ENCODE measurements at regions not wholly inside any gene's neighbourhood (a gene's known extent, or its start where the extent isn't known, plus 50 kb on each side); places are given as distances from the start of the nearest gene placed in this dataset.

DNA sequence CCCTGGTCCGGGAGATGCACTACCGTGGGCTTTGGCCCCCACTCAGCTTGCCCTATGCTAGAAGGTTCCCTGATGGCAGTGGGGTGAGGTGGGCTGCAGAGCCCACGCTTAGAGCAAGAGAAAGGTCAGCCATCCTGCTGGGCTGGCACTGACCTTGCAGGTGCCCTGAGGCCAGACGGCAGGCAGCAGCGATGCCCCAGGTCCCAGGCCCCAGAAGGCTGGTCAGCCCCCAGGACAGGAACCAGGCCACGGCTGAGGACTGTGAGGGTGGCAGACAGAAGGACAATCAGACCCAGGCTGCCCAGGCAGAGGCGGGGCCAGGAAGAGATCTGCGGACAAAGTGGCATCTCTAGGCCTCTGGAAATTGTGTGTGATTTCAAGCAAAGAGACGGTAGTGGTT lies 231.7 kb downstream of the CTTN start:
- Histone ChIP-seq H3K27ac (ENCODE audit: low read depth, low read length) (no peak overlapping the region), H3K4me2 (ENCODE audit: low read length) (no peak overlapping the region), H4K20me1 (ENCODE audit: insufficient read depth, low read length) (no peaks in the 10 kb centered on the region), H3K9ac (ENCODE audit: low read length) (no peak overlapping the region), H3K27me3 (ENCODE audit: insufficient read depth, low read length) (peaks cover 4% of the 10 kb centered on the region), H3K36me3 (ENCODE audit: insufficient read depth, low read length) (no peaks in the 10 kb centered on the region), H3K9me3 (ENCODE audit: insufficient read depth, low read depth, low read length) (no peaks in the 10 kb centered on the region), H2AFZ (ENCODE audit: low read depth, low read length) (no peak overlapping the region), H3K4me3 (ENCODE audit: insufficient read depth, low read depth, low read length) (no peak overlapping the region), H3K4me1 (ENCODE audit: insufficient read depth, low read length) (no peaks in the 10 kb centered on the region), H3K79me2 (ENCODE audit: insufficient read depth, low read length) (no peaks in the 10 kb centered on the region)
- no peak overlapping the region for H3K27ac Mint-ChIP-seq (ENCODE audit: unreplicated experiment)
- TF ChIP-seq, protein P1, sequence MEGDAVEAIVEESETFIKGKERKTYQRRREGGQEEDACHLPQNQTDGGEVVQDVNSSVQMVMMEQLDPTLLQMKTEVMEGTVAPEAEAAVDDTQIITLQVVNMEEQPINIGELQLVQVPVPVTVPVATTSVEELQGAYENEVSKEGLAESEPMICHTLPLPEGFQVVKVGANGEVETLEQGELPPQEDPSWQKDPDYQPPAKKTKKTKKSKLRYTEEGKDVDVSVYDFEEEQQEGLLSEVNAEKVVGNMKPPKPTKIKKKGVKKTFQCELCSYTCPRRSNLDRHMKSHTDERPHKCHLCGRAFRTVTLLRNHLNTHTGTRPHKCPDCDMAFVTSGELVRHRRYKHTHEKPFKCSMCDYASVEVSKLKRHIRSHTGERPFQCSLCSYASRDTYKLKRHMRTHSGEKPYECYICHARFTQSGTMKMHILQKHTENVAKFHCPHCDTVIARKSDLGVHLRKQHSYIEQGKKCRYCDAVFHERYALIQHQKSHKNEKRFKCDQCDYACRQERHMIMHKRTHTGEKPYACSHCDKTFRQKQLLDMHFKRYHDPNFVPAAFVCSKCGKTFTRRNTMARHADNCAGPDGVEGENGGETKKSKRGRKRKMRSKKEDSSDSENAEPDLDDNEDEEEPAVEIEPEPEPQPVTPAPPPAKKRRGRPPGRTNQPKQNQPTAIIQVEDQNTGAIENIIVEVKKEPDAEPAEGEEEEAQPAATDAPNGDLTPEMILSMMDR (IDR thresholded peaks at IDR 0.05; ENCODE audit: insufficient read depth, low read depth, low read length) = no peak
- no peak for TF ChIP-seq EZH2 (IDR thresholded peaks at IDR 0.05; ENCODE audit: insufficient read depth, low read length)
- no peak overlapping the region for H3K4me3 Mint-ChIP-seq (ENCODE audit: unreplicated experiment)
- no peaks in the 10 kb centered on the region for H3K4me1 Mint-ChIP-seq (ENCODE audit: low read depth, unreplicated experiment)
- no peaks in the 10 kb centered on the region for H3K36me3 Mint-ChIP-seq (ENCODE audit: low read depth, unreplicated experiment)
- no peaks in the 10 kb centered on the region for H3K9me3 Mint-ChIP-seq (ENCODE audit: unreplicated experiment)
- no peak for DNase-seq (ENCODE audit: low read depth)
- H3K27me3 Mint-ChIP-seq (ENCODE audit: low read depth, unreplicated experiment) = peaks cover 16% of the 10 kb centered on the region
- FAIRE-seq = no peak

DNA sequence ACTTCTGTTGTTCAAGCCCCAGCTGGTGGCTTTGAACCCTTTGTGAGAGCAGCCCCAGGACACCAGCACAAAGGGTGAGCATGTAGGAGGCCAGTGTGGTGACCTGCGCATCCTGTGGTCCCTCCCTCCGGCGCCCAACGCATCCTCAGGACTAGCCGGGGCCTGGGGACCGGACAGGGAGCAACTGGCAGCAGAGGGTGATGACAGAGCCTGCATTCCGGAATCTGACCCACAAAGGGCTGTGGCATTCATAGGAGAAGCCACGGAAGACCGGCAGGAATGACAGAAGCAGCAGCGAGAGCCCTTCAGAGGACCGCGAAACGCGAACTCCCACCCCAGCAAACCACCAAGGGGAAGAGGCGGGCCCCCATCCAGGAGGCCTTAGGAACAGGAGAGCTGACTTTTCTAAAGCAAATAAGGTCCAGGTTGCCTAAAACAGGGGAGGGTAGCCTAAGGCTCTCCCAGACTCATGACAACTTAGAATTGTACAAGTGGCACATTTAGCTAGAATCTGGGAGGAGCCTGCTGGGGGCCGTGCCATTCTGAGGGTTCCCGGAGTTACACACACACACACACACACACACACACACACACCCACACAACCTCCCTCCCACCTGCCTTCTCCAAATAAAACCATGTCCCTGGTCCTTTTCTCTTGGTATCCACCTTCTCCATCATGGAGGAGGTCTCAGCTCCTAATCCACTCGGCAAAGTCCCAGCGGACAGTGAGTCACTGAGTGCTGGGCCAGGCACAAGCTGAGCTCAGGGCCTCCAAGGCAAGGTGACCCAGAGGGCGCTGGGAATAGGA lies 232.7 kb downstream of the CTTN start:
- Histone ChIP-seq H3K4me1 (ENCODE audit: insufficient read depth, low read length) (no peaks in the 10 kb centered on the region), H3K9ac (ENCODE audit: low read length) (no peak overlapping the region), H3K36me3 (ENCODE audit: insufficient read depth, low read length) (no peaks in the 10 kb centered on the region), H3K9me3 (ENCODE audit: insufficient read depth, low read depth, low read length) (peaks cover 1% of the 10 kb centered on the region), H3K27ac (ENCODE audit: low read depth, low read length) (no peak overlapping the region), H3K27me3 (ENCODE audit: insufficient read depth, low read length) (peaks cover 2% of the 10 kb centered on the region), H3K4me2 (ENCODE audit: low read length) (no peak overlapping the region), H2AFZ (ENCODE audit: low read depth, low read length) (no peak overlapping the region), H3K4me3 (ENCODE audit: insufficient read depth, low read depth, low read length) (no peak overlapping the region), H3K79me2 (ENCODE audit: insufficient read depth, low read length) (no peaks in the 10 kb centered on the region), H4K20me1 (ENCODE audit: insufficient read depth, low read length) (no peaks in the 10 kb centered on the region)
- Mint-ChIP-seq H3K4me1 (ENCODE audit: low read depth, unreplicated experiment) (no peaks in the 10 kb centered on the region), H3K27ac (ENCODE audit: unreplicated experiment) (peak overlapping the region; percentile 75), H3K9me3 (ENCODE audit: unreplicated experiment) (no peaks in the 10 kb centered on the region), H3K27me3 (ENCODE audit: low read depth, unreplicated experiment) (peaks cover 9% of the 10 kb centered on the region), H3K36me3 (ENCODE audit: low read depth, unreplicated experiment) (no peaks in the 10 kb centered on the region), H3K4me3 (ENCODE audit: unreplicated experiment) (no peak overlapping the region)
- no peak for FAIRE-seq
- TF ChIP-seq EZH2 (IDR thresholded peaks at IDR 0.05; ENCODE audit: insufficient read depth, low read length) = no peak
- TF ChIP-seq, protein P1 (IDR thresholded peaks at IDR 0.05; ENCODE audit: insufficient read depth, low read depth, low read length) = no peak
- DNase-seq (ENCODE audit: low read depth) = no peak

DNA sequence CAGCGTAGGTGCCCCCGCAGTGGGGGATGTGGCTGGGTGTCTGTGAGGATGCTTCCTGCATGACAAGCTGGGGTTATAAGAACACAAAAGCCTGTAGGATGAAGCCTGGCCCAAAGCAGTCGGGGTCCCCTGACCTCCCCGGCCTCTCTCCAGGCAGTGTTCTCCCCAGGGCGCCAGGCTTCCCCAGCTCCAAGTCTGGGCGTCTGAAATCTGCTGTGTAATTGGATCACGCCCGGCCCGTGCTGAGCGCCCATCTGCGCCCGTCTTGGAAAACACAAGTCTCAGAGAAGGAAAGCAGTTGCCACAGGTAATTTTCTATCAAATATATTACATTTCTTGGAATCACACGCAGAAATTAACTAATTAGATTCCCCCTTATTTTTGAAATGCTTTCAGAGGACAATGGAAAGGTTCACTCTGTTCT lies 233.3 kb downstream of the CTTN start:
- Mint-ChIP-seq H3K36me3 (ENCODE audit: low read depth, unreplicated experiment) (no peaks in the 10 kb centered on the region), H3K4me1 (ENCODE audit: low read depth, unreplicated experiment) (no peaks in the 10 kb centered on the region), H3K27ac (ENCODE audit: unreplicated experiment) (no peak overlapping the region), H3K4me3 (ENCODE audit: unreplicated experiment) (no peak overlapping the region), H3K9me3 (ENCODE audit: unreplicated experiment) (no peaks in the 10 kb centered on the region), H3K27me3 (ENCODE audit: low read depth, unreplicated experiment) (peaks cover 4% of the 10 kb centered on the region)
- no peaks in the 10 kb centered on the region for H3K79me2 ChIP-seq (ENCODE audit: insufficient read depth, low read length)
- no peak overlapping the region for H3K27ac ChIP-seq (ENCODE audit: low read depth, low read length)
- H3K36me3 ChIP-seq (ENCODE audit: insufficient read depth, low read length) = no peaks in the 10 kb centered on the region
- peaks cover 6% of the 10 kb centered on the region for H3K9me3 ChIP-seq (ENCODE audit: insufficient read depth, low read depth, low read length)
- no peaks in the 10 kb centered on the region for H3K27me3 ChIP-seq (ENCODE audit: insufficient read depth, low read length)
- no peak overlapping the region for H3K9ac ChIP-seq (ENCODE audit: low read length)
- no peak for TF ChIP-seq EZH2 (IDR thresholded peaks at IDR 0.05; ENCODE audit: insufficient read depth, low read length)
- TF ChIP-seq, protein P1 (IDR thresholded peaks at IDR 0.05; ENCODE audit: insufficient read depth, low read depth, low read length) = no peak
- H3K4me1 ChIP-seq (ENCODE audit: insufficient read depth, low read length) = no peaks in the 10 kb centered on the region
- FAIRE-seq (no peak), DNase-seq (ENCODE audit: low read depth) (no peak)
- H2AFZ ChIP-seq (ENCODE audit: low read depth, low read length) = no peak overlapping the region
- H4K20me1 ChIP-seq (ENCODE audit: insufficient read depth, low read length) = no peaks in the 10 kb centered on the region
- no peak overlapping the region for H3K4me3 ChIP-seq (ENCODE audit: insufficient read depth, low read depth, low read length)
- no peak overlapping the region for H3K4me2 ChIP-seq (ENCODE audit: low read length)
